ENCODE measurements at regions not wholly inside any gene's neighbourhood (a gene's known extent, or its start where the extent isn't known, plus 50 kb on each side); places are given as distances from the start of the nearest gene placed in this dataset.

DNA sequence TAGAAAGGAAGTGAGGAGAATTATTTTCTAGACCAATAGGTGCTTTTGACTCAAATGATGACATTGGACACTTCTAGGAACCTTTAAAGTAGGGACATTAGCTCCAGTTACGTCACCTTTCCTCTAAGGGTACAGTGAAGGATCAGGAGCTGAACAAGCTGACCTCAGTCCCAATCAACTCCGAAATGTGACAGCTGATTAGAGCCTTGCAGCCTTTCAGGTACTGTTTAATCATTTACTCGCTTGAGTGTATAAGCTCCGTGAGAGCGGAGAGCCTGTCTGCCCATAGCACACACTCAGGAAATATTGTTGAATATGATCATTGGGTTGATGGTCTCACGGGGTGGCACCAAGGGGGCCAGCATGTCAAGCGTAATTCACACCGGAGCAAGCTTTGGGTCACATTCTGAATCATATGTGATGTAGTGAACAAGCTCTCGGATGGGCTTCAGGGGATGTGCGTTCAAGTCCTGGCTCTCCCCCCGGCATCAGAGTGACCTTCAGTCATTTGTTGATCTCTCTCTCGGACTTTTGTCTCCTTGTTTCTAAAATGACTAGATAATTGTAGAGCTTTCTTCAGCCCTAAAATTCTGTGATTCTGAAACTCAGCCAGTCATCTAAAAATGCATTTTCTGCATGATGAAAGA, 141.9 kb downstream of the ZIC5 start:
- TF ChIP-seq, protein P1, sequence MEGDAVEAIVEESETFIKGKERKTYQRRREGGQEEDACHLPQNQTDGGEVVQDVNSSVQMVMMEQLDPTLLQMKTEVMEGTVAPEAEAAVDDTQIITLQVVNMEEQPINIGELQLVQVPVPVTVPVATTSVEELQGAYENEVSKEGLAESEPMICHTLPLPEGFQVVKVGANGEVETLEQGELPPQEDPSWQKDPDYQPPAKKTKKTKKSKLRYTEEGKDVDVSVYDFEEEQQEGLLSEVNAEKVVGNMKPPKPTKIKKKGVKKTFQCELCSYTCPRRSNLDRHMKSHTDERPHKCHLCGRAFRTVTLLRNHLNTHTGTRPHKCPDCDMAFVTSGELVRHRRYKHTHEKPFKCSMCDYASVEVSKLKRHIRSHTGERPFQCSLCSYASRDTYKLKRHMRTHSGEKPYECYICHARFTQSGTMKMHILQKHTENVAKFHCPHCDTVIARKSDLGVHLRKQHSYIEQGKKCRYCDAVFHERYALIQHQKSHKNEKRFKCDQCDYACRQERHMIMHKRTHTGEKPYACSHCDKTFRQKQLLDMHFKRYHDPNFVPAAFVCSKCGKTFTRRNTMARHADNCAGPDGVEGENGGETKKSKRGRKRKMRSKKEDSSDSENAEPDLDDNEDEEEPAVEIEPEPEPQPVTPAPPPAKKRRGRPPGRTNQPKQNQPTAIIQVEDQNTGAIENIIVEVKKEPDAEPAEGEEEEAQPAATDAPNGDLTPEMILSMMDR (IDR thresholded peaks at IDR 0.05; ENCODE audit: low read depth, low read length, poor library complexity, severe bottlenecking) = no peak
- TF ChIP-seq EZH2phosphoT487 (IDR thresholded peaks at IDR 0.05; ENCODE audit: borderline replicate concordance, low read length) = no peak
- H3K27ac ChIP-seq (ENCODE audit: low read depth, low read length) = no peak overlapping the region
- no peaks in the 10 kb centered on the region for H3F3A ChIP-seq (ENCODE audit: control insufficient read depth, insufficient read depth)
- H3K4me2 ChIP-seq (ENCODE audit: low read length) = no peak overlapping the region
- no peak overlapping the region for H3K4me3 ChIP-seq (ENCODE audit: low read length)
- no peaks in the 10 kb centered on the region for H3K9me3 ChIP-seq (ENCODE audit: control insufficient read depth, insufficient read depth, low read length)
- no peaks in the 10 kb centered on the region for H3K36me3 ChIP-seq (ENCODE audit: control insufficient read depth, low read length)
- no peaks in the 10 kb centered on the region for H3K79me2 ChIP-seq (ENCODE audit: control insufficient read depth, low read length)
- H4K20me1 ChIP-seq (ENCODE audit: control insufficient read depth, insufficient read depth, low read depth, low read length) = no peaks in the 10 kb centered on the region
- no peaks in the 10 kb centered on the region for H3K9me2 ChIP-seq (replicated peaks; ENCODE audit: control insufficient read depth, low read length)
- peaks cover 2% of the 10 kb centered on the region; the same call in 1 of the 2 replicates for H3K27me3 ChIP-seq (ENCODE audit: control insufficient read depth, low read length)
- H3K4me1 ChIP-seq (ENCODE audit: control insufficient read depth, low read length) = no peaks in the 10 kb centered on the region

DNA sequence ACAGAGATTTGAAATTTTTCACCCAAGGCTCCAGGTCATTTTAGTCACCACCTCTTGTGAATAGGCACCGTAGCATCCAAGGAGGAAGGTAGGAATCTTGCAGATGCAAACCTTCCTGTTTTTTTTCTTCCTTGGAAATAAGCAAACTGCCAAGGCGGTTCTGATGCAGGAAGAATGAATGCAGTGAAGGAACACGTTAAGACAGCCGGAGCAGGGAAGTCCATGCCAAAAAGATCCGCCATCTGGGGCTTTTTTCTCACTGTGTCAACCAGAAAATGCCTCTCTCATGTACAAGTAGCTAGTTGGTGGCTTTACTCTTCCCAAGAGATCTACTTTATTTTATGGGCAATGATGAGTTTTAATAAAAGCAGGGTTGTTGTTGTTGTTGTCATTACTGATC, 142.4 kb downstream of the ZIC5 start:
- H3K27ac ChIP-seq (ENCODE audit: low read depth, low read length) = no peak overlapping the region
- H3K27me3 ChIP-seq (ENCODE audit: control insufficient read depth, low read length) = peaks cover 2% of the 10 kb centered on the region; the same call in 1 of the 2 replicates
- H3K4me2 ChIP-seq (ENCODE audit: low read length) = no peak overlapping the region
- H4K20me1 ChIP-seq (ENCODE audit: control insufficient read depth, insufficient read depth, low read depth, low read length) = no peaks in the 10 kb centered on the region
- no peaks in the 10 kb centered on the region for H3K4me1 ChIP-seq (ENCODE audit: control insufficient read depth, low read length)
- H3K36me3 ChIP-seq (ENCODE audit: control insufficient read depth, low read length) = no peaks in the 10 kb centered on the region
- no peaks in the 10 kb centered on the region for H3F3A ChIP-seq (ENCODE audit: control insufficient read depth, insufficient read depth)
- no peak overlapping the region for H3K4me3 ChIP-seq (ENCODE audit: low read length)
- H3K79me2 ChIP-seq (ENCODE audit: control insufficient read depth, low read length) = no peaks in the 10 kb centered on the region
- no peak for TF ChIP-seq EZH2phosphoT487 (IDR thresholded peaks at IDR 0.05; ENCODE audit: borderline replicate concordance, low read length)
- TF ChIP-seq, protein P1 (IDR thresholded peaks at IDR 0.05; ENCODE audit: low read depth, low read length, poor library complexity, severe bottlenecking) = no peak
- H3K9me3 ChIP-seq (ENCODE audit: control insufficient read depth, insufficient read depth, low read length) = no peaks in the 10 kb centered on the region
- no peaks in the 10 kb centered on the region for H3K9me2 ChIP-seq (replicated peaks; ENCODE audit: control insufficient read depth, low read length)

- no peak overlapping the region for H3K27ac ChIP-seq (ENCODE audit: low read depth, low read length)
- H4K20me1 ChIP-seq (ENCODE audit: control insufficient read depth, insufficient read depth, low read depth, low read length) = no peaks in the 10 kb centered on the region
- no peaks in the 10 kb centered on the region for H3K4me1 ChIP-seq (ENCODE audit: control insufficient read depth, low read length)
- no peaks in the 10 kb centered on the region for H3F3A ChIP-seq (ENCODE audit: control insufficient read depth, insufficient read depth)
- H3K9me2 ChIP-seq (replicated peaks; ENCODE audit: control insufficient read depth, low read length) = no peaks in the 10 kb centered on the region
- H3K4me3 ChIP-seq (ENCODE audit: low read length) = no peak overlapping the region
- no peaks in the 10 kb centered on the region for H3K36me3 ChIP-seq (ENCODE audit: control insufficient read depth, low read length)
- no peaks in the 10 kb centered on the region for H3K79me2 ChIP-seq (ENCODE audit: control insufficient read depth, low read length)
- no peaks in the 10 kb centered on the region for H3K9me3 ChIP-seq (ENCODE audit: control insufficient read depth, insufficient read depth, low read length)
- peaks cover 2% of the 10 kb centered on the region; the same call in 1 of the 2 replicates for H3K27me3 ChIP-seq (ENCODE audit: control insufficient read depth, low read length)
- TF ChIP-seq EZH2phosphoT487 (IDR thresholded peaks at IDR 0.05; ENCODE audit: borderline replicate concordance, low read length) = no peak
- TF ChIP-seq, protein P1 (IDR thresholded peaks at IDR 0.05; ENCODE audit: low read depth, low read length, poor library complexity, severe bottlenecking) = no peak
- no peak overlapping the region for H3K4me2 ChIP-seq (ENCODE audit: low read length)
These were observed 142.8 kb downstream of the ZIC5 start for GRCh38 chr13:99828735-99829134.
